PC-3 (cell line): ENCODE measurements at regions not wholly inside any gene's neighbourhood (a gene's known extent, or its start where the extent isn't known, plus 50 kb on each side); places are given as distances from the start of the nearest gene placed in this dataset.

Experiments
- ATAC-seq: fragments of 200-7000 bp; cut with Tn5 transposase; 2 replicates; pipeline ENCODE4 v1.9.1; 2020; ENCODE audit warnings: mild to moderate bottlenecking, moderate library complexity
- BruUV-seq: library from RNA; stranded (reverse); fragments of 400-500 nt; replicated peaks from 2 replicates; lab custom pipeline; 2021; lab: Mats Ljungman, UMichigan
- CTCF ChIA-PET: fragments of 300-600 bp; sonication (Branson Sonifier 250); formaldehyde crosslinking; loops from one replicate; lab custom pipeline; 2022; ENCODE audit warnings: antibody characterized with exemption; lab: Charles Lee
- POLR2A ChIA-PET: fragments of 300-600 bp; sonication (Branson Sonifier 250); formaldehyde crosslinking; loops from one replicate; lab custom pipeline; 2022; ENCODE audit warnings: antibody characterized with exemption; ENCODE audit not compliant: unreplicated experiment; lab: Charles Lee
- DNase-seq: peaks from one replicate; pipeline ENCODE4 v3.0.0-alpha.2; 2015
- H2AFZ ChIP-seq: fragments of 300-600 bp; sonication (generic); 2 replicates; pipeline ENCODE4 v1.6.0; 2016; ENCODE audit warnings: antibody characterized with exemption, low read length
- H3F3A ChIP-seq: fragments of 300-600 bp; sonication (generic); one replicate; pipeline ENCODE4 v1.6.0; 2017; ENCODE audit warnings: antibody characterized with exemption, low read length, control low read depth, mild to moderate bottlenecking; ENCODE audit not compliant: unreplicated experiment
- H3K27ac ChIP-seq: fragments of 300-600 bp; sonication (generic); 2 replicates; pipeline ENCODE4 v1.5.1; 2016; ENCODE audit warnings: mild to moderate bottlenecking, low read length
- H3K27me3 ChIP-seq: fragments of 300-600 bp; sonication (generic); 2 replicates; pipeline ENCODE4 v1.6.1; 2016; ENCODE audit warnings: low read length, mixed read lengths
- H3K36me3 ChIP-seq: fragments of 300-600 bp; sonication (generic); 2 replicates; pipeline ENCODE4 v1.6.1; 2016; ENCODE audit warnings: low read depth, mixed run types, low read length, mixed read lengths
- H3K4me1 ChIP-seq: fragments of 300-600 bp; sonication (generic); 2 replicates; pipeline ENCODE4 v1.5.1; 2016; ENCODE audit warnings: low read length; ENCODE audit not compliant: insufficient read depth
- H3K4me2 ChIP-seq: fragments of 300-600 bp; sonication (generic); 2 replicates; pipeline ENCODE4 v1.6.0; 2016; ENCODE audit warnings: low read length
- H3K4me3 ChIP-seq: fragments of 300-600 bp; sonication (generic); 2 replicates; pipeline ENCODE4 v1.5.1; 2016; ENCODE audit warnings: mild to moderate bottlenecking, low read length, mixed read lengths
- H3K79me2 ChIP-seq: fragments of 300-600 bp; sonication (generic); 2 replicates; pipeline ENCODE4 v1.6.1; 2017; ENCODE audit warnings: low read length, mixed read lengths
- H3K9ac ChIP-seq: fragments of 300-600 bp; sonication (generic); 2 replicates; pipeline ENCODE4 v1.6.0; 2016; ENCODE audit warnings: mild to moderate bottlenecking, low read length
- H3K9me2 ChIP-seq: fragments of 300-600 bp; sonication (generic); replicated peaks from 2 replicates; pipeline ENCODE4 v1.6.1; 2016; ENCODE audit warnings: mixed run types, low read length, mixed read lengths
- H3K9me3 ChIP-seq: fragments of 300-600 bp; sonication (generic); 2 replicates; pipeline ENCODE4 v1.6.1; 2016; ENCODE audit warnings: low read length, mixed read lengths
- H4K20me1 ChIP-seq: fragments of 300-600 bp; sonication (generic); 2 replicates; pipeline ENCODE4 v1.6.1; 2016; ENCODE audit warnings: low read length, mixed read lengths
- CTCF ChIP-seq: fragments of 300-600 bp; sonication (generic); conservative IDR thresholded peaks from 2 replicates; pipeline ENCODE4 v1.5.1; 2017; ENCODE audit warnings: antibody characterized with exemption, low read depth, mild to moderate bottlenecking, low read length
- EZH2 ChIP-seq: fragments of 300-600 bp; sonication (generic); IDR thresholded peaks from one replicate; pipeline ENCODE4 v1.6.1; 2017; ENCODE audit warnings: antibody characterized with exemption, mild to moderate bottlenecking, low read length; ENCODE audit not compliant: unreplicated experiment
- EZH2phosphoT487 ChIP-seq: fragments of 300-600 bp; sonication (generic); IDR thresholded peaks from 2 replicates; pipeline ENCODE4 v1.6.1; 2018; ENCODE audit warnings: mild to moderate bottlenecking, antibody characterized with exemption, low read length, borderline replicate concordance
- intact Hi-C: fragments of 100-400 bp; cut with micrococcal nuclease; formaldehyde crosslinking; loops from 2 replicates; pipeline ENCODE4 v1.9.0; 2023

GRCh38 chr14:101039031-101039754 lies 135.7 kb upstream of the RTL1 start:
- H3K27ac ChIP-seq = no peak overlapping the region

GRCh38 chr14:101039755-101040138 lies 136.2 kb upstream of the RTL1 start:
- Histone ChIP-seq H3F3A (no peaks in the 10 kb centered on the region), H3K4me3 (no peak overlapping the region), H3K27me3 (no peaks in the 10 kb centered on the region), H3K4me1 (no peaks in the 10 kb centered on the region), H2AFZ (no peak overlapping the region), H3K27ac (no peak overlapping the region), H4K20me1 (no peaks in the 10 kb centered on the region), H3K4me2 (no peak overlapping the region), H3K79me2 (no peaks in the 10 kb centered on the region), H3K36me3 (no peaks in the 10 kb centered on the region), H3K9me3 (no peaks in the 10 kb centered on the region), H3K9ac (no peak overlapping the region), H3K9me2 (no peaks in the 10 kb centered on the region)
- ATAC-seq (no peak), DNase-seq (no peak)
- POLR2A ChIA-PET = no interaction called here
- BruUV-seq = no TSS peak
- CTCF ChIA-PET = no interaction called here
- TF ChIP-seq EZH2 (no peak), CTCF (no peak)
- intact Hi-C loops = no loop called here

More at GRCh38 chr14:101039031-101039754, 135.7 kb upstream of the RTL1 start:
- Histone ChIP-seq H3K9me3 (no peaks in the 10 kb centered on the region), H3K9me2 (no peaks in the 10 kb centered on the region), H3F3A (no peaks in the 10 kb centered on the region), H3K27me3 (no peaks in the 10 kb centered on the region), H3K9ac (no peak overlapping the region), H3K4me2 (no peak overlapping the region), H2AFZ (no peak overlapping the region), H3K36me3 (no peaks in the 10 kb centered on the region), H3K4me3 (no peak overlapping the region), H3K79me2 (no peaks in the 10 kb centered on the region), H3K4me1 (no peaks in the 10 kb centered on the region), H4K20me1 (no peaks in the 10 kb centered on the region)
- ATAC-seq = no peak
- no peak for DNase-seq
- intact Hi-C loops = no loop called here
- BruUV-seq = no TSS peak
- ChIA-PET CTCF (no interaction called here), POLR2A (no interaction called here)
- TF ChIP-seq EZH2phosphoT487 = no peak
- TF ChIP-seq CTCF = no peak
- TF ChIP-seq EZH2 = no peak
